ENCODE measurements at regions not wholly inside any gene's neighbourhood (a gene's known extent, or its start where the extent isn't known, plus 50 kb on each side); places are given as distances from the start of the nearest gene placed in this dataset.

GRCh38 chr5:41641621-41642020 is 131.2 kb upstream of the PLCXD3 start:
- TF ChIP-seq POLR2AphosphoS5 (IDR thresholded peaks at IDR 0.05; ENCODE audit: borderline replicate concordance, low read depth, low read length) = no peak
- TF ChIP-seq EZH2 (IDR thresholded peaks at IDR 0.05) = no peak
